GM19240 (cell line): ENCODE measurements at regions not wholly inside any gene's neighbourhood (a gene's known extent, or its start where the extent isn't known, plus 50 kb on each side); places are given as distances from the start of the nearest gene placed in this dataset.
"Not testable (repeated sequence)": the region's sequence is repeated elsewhere in the genome, so short reads cannot be mapped to it uniquely, and the experiment has no call there.

ENCODE experiments used
- DNase-seq: peaks from one replicate; pipeline ENCODE4 v3.0.0; 2011; ENCODE audit warnings: low spot score; ENCODE audit not compliant: insufficient read length

- no peak for DNase-seq
Measured at GRCh38 chr9:86629530-86629929, 275.3 kb upstream of the TUT7 start.

DNA sequence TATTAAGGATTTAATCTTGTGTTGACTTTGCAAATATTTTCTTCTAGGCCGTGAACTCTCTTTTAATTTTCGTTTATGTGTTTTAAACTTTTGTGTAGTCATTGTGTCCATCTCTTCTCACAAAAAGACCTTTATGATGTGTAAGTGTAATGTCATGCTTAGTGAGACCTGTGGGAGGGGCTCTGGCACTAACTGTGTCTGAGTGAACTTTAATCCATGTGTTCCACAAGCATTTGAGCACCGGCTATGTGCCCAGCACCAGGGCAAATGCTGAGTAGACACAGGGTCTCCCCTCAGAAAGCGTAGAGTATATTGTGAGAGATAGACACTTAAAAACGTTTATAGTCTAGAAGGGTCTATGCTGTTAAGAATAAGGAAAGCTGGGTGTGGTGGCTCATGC lies 272.6 kb upstream of the TUT7 start:
- no peak for DNase-seq

DNA sequence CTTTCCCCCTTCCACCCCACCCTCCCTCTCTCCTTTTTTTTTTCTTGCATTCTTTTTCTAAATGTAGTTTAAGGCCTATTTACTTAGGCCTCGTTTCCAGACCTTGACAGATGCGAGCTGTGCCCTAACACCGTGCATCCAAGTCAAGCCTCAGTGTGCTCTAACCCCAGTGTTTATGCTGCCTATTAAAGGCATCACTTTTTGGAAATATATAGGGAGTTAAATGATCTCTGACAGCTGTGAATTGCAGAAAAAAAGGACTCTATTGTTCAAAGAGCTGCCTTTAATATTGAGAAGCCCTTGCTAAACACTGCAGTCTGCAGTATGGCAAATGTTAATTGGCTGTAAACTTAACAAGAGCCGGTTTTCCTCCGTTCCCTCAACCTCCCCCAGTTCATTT lies 270.4 kb upstream of the TUT7 start:
- DNase-seq, result no peak

DNA sequence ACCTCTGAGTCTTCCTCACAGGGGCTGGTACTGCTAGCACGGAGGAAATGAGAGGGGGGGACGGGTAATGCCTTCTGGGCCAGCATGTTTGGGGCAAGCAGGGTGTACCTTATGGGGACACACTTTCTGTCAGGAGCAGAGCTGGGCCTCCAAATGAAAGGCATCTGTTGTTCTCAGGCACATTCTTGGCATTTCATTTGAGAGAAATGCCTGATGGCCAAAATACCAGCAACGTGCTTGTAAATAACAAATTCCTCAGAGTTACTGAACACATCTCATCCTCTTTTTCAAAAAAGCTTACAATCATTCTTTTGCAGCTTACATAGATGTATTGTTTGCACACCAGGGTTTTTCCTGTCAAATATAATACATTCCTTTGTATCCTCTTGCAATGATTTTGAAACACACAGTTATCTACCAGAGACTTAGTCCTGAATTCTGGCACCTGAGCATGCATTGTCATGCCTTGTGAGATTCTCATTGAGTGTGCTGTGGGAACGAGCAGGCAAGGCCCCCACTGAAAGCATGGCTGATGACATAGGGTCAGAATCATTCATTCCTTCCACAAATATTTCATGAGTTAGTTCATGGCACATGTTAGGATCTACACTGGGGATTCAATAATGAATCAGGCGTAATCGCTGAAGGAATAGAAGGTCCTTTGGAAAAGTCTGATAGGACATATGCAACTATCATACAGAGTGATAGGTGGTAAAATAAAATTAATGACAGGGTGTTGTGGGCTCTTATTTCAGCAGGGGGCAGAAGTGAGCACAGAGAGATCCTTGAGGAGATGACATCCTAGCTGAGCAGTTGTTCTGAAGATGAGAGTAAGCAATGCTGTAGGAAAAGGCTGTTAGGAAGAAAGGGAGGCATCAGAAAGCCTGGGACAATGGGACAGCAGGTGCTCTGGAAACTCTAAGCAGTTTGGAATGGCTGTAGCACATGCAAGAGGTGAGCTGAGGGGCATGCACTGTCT lies 260.9 kb upstream of the TUT7 start:
- no peak for DNase-seq

GRCh38 chr9:86613943-86614342 lies 259.7 kb upstream of the TUT7 start:
- no peak for DNase-seq

DNA sequence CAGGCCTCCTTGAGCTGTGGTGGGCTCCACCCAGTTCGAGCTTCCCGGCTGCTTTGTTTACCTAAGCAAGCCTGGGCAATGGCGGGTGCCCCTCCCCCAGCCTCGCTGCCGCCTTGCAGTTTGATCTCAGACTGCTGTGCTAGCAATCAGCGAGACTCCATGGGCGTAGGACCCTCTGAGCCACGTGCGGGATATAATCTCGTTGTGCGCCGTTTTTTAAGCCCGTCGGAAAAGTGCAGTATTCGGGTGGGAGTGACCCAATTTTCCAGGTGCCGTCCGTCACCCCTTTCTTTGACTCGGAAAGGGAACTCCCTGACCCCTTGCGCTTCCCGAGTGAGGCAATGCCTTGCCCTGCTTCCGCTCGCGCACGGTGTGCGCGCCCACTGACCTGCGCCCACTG lies 257.3 kb upstream of the TUT7 start:
- not testable (repeated sequence) for DNase-seq

DNA sequence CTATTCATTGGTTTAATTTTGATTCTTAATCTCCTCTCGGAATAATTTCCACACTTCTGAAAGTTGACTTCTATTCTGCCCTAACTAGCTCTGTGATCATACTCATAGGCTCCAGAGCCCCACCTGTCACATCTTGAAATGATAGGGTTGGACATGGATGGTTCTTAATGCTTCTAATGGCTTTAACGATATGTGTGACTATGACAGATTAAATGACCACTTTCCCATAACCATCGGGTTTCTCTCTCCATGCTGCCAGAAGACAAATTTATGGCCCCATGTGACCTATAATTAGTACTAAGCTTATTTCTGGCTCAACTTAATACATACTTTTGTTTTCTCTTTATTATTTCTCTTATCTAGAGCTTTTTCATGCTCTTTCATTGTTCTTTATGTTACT lies 251.1 kb upstream of the TUT7 start:
- DNase-seq, result no peak

DNA sequence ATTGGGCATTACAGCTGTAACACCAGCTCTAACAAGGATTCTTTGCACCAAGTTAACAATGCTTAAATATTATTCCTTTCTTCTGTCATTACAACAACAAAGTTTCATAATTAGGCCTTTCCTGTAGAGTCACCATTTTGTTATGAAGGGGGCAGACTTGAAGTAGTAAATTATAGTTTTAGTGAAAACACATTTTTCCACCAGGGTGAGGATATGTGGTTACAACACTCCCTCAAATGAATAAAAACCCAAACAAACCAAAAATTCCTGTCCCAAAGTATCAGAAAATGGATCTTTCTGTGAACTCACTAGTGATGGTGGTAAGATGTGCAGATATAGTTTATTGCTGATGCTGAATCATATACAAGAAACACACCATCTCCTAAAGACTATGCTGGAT lies 250.5 kb upstream of the TUT7 start:
- DNase-seq, result no peak

GRCh38 chr9:86602715-86603114 lies 248.5 kb upstream of the TUT7 start:
- DNase-seq, result no peak

GRCh38 chr9:86601697-86602096 lies 247.5 kb upstream of the TUT7 start:
- no peak for DNase-seq

GRCh38 chr9:86600977-86601376 lies 246.8 kb upstream of the TUT7 start:
- DNase-seq, result no peak

- no peak for DNase-seq
Measured at GRCh38 chr9:86600291-86600690, 246.1 kb upstream of the TUT7 start.

DNA sequence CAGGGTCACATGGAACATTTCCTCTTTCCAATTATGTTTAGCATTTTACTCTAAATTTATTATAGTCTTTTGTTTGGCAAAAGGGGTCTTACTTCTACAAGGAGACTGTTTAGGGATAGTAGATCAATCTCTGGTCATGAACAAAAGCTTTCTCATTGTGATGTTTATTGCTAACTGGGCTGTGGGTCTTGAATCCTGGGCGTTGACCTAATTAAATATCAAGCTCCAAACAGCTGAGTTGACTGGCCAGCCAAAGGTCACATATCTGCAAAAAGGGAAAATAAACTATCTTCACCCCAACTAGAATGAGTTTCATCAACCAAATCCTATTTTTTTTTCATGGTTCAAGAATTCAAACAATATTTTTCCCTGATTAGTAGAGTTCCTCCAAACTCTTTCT lies 245.4 kb upstream of the TUT7 start:
- no peak for DNase-seq

DNA sequence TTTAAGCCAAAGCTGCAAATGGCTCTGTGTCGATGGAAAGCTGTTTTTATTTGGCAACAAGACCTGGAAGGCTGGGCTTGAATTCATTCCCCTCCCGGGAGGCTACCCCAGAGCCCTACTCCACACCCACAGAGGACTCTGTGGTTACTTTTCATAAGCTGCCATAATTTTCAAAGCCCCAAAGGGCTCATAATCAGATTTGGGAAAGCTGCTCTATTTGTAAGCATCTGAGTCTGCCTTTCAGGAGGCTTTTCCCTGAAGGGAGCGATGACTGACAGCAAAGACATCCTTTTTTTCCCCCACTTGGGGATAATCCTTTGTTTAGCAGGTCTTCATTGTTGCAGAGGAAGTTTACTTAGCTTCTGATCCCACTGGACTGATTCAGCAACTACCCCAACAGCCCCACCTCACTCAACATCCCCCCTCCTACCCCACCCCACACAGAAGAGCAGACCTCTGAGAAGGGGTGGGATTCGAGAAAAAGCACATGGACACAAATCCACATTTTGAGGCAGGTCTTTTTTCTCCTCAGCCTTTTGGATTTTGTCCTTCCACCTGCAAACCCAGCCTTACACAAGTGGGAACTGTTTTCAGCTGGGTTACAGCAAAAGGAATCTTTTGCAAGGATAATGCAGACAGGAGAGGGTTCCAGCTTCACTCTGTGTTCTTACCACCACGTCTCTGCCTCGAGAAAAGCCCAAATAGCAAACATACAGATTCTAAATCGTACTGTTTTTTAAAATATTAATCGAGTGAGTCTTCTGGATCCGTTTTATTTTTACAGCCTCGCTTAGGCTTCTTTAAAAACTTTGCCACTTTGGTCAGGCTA lies 244.4 kb upstream of the TUT7 start:
- no peak for DNase-seq

DNA sequence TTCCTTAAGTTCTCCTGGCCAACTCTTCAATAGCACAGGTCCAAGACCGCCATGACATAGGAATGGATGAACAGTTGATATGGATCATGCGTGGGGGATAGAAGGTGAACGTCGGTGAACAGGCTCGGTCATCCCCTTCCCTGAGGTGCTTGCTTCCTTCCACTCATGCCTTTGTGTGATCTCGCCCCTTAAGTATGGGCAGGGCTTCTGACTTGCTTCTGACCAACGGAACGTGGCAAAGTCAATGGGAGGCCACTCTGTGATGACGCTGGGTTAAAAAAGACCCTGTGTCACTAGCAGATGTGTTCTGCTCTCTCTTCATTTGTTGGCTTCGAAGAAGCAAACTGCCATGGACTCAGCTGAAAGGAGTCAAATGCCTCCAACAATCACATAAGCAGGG lies 240.5 kb upstream of the TUT7 start:
- no peak for DNase-seq

DNA sequence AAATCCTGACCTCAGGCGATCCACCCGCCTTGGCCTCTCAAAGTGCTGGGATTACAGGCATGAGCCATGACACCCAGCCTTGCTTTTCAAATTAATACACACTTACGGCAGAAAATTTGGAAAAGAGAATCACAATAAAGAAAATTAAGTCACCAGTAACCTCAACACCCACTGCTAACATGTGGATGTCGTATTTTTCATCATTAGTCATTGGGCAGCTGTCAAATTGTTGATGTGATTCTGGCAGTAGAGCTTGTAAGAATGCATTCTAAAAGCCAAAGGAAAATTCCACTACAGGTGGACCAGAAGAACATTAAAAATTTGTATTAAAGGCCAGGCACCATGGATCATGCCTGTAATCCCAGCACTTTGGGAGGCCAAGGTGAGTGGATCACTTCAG lies 237.3 kb upstream of the TUT7 start:
- DNase-seq, result no peak

DNA sequence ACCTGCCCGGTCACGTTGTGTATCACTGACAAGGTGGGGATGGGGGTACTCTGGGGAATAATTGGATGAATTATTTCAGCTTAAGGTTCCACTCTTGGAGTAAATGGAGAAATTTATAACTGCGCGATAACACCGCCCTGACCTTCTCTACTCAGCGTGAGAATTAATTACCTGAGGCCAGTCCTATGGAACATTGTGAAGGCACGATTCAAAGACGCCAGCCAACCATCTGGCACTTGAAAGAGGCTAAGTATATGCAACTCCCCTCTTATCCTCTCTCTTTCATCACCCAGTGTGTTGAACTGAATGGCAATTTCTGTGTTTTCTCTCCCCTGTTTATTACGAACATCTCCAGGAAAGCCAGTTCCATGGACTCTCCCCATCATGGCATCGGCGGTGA lies 235.5 kb upstream of the TUT7 start:
- DNase-seq, result no peak

DNA sequence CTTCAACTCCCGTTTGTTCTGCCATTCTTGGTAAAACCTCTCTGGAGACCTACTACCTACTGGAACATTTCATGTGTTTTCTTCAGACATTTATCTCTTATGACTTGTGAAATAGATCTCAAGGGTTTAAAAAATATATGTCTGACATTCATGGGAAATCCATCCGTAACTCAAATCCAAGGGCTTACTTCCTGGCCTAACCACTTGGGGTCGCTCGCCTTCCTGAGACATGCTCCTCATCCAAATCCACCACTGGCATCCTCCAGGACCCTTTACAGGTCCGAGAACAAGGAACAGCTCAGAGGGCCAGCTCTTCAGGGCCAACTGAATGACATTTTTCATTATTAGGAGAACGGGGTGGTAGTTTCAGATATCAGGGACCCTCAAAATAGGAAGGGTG lies 235.1 kb upstream of the TUT7 start:
- no peak for DNase-seq

DNA sequence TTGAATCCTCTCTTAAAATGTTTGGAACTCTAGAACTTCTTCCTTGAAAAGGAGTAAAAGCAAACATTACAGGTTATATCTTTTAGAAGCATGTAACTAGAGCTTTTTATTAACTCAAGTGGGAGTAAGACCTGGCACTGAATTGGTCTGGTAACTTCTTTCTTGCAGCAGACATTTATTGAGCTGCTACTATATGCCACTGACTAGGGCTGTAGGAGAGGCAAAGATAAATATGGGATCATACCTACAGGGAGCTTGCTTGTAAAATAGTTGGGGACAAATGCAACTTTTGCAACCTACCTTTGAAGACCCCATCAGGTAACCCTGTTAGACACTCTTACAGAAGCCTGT lies 231.9 kb upstream of the TUT7 start:
- no peak for DNase-seq

DNA sequence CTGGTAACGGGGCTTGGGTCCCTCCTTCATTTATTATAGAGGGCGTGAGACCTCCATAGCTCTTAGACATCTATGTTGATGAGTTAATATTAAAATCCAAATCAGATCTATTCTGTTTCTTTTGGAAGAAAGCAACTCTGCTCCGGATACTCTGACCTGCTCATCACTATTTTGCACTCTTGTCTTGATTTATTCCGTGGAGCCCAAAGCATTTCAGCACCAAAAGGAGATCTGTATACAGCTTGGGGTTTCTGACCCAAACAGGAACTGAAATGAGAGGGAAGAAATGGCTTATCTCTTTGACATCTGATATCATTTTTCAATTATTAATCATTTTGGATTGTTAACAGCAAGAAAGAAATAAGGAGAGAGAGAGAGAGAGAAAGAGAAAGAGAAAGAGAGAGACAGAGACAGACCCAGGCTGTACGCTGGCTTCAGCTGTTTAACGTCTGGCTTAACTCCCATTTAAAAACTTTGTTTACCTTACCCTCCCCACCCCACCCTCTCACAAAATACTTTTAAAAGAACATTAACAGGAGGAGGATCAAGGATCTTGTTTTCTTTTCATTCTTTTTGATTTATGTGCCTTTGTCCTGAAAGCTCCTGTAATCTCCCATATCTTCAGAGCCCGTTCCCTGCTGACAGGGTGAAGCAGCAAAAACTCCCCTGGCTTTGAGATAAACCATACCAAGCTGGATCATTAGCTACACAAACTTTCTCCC lies 231.4 kb upstream of the TUT7 start:
- DNase-seq, result no peak

GRCh38 chr9:86580688-86581087 lies 226.5 kb upstream of the TUT7 start:
- DNase-seq, result no peak

DNA sequence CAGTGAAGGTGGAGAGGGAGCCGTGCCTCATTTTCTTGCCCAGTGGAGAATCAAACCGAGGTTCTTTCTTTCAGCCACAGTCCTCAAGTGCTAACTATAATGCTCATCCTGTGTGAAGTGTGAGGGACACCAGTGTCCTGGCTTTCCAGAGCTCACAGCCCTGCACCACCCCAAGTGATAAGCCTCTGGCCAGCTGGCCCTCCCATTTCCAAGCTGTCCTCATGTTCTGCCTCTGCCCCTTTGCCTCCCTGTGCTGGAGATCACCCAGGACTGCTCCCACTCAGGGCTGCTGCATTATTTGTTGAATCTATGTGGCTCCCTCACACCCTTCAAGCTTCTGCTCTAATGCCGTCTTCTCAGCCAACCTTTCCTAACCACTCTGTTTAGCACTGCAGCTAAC lies 224.5 kb upstream of the TUT7 start:
- no peak for DNase-seq
